Neutrophil (primary cell): ENCODE measurements at regions not wholly inside any gene's neighbourhood (a gene's known extent, or its start where the extent isn't known, plus 50 kb on each side); places are given as distances from the start of the nearest gene placed in this dataset.

ENCODE experiments used
- H3K27ac ChIP-seq: fragments of 200-600 bp; sonication (generic); 2 replicates; pipeline ENCODE4 v1.5.1; 2016; ENCODE audit warnings: mild to moderate bottlenecking, moderate library complexity
- H3K27me3 ChIP-seq: fragments of 200-600 bp; sonication (generic); 2 replicates; pipeline ENCODE4 v1.6.0; 2016; ENCODE audit warnings: mild to moderate bottlenecking
- H3K36me3 ChIP-seq: fragments of 200-600 bp; sonication (generic); 2 replicates; pipeline ENCODE4 v1.5.1; 2017
- H3K4me1 ChIP-seq, 2 experiments: fragments of 200-600 bp in 1 of 2; sonication (generic) in 1 of 2; 1 replicate in 1 of 2; 2 replicates in 1 of 2; pipeline versions ENCODE4 v1.5.1 to v1.6.1; 2013 to 2016; ENCODE audit warnings: low read depth in 1 of 2, low read length in 1 of 2, mild to moderate bottlenecking in 1 of 2, moderate library complexity in 1 of 2; ENCODE audit not compliant: control insufficient read depth in 1 of 2, insufficient read depth in 1 of 2
- H3K4me3 ChIP-seq, 2 experiments: fragments of 200-600 bp in 1 of 2; sonication (generic) in 1 of 2; 1 replicate in 1 of 2; 2 replicates in 1 of 2; pipeline ENCODE4 v1.5.1; 2013 to 2016; ENCODE audit warnings: low read depth in 1 of 2, low read length in 1 of 2, mild to moderate bottlenecking in 1 of 2, moderate library complexity in 1 of 2
- H3K9me3 ChIP-seq: fragments of 200-600 bp; sonication (generic); 2 replicates; pipeline ENCODE4 v1.5.1; 2016
- CTCF ChIP-seq: fragments of 200-600 bp; sonication (generic); IDR thresholded peaks from 2 replicates; pipeline ENCODE4 v1.5.1; 2016; ENCODE audit warnings: antibody characterized with exemption

GRCh38 chr3:168152149-168152548 is 56.4 kb upstream of the GOLIM4 start:
- no peaks in the 10 kb centered on the region for H3K27me3 ChIP-seq

More at GRCh38 chr3:168152149-168152548, 56.4 kb upstream of the GOLIM4 start:
- TF ChIP-seq CTCF = no peak
- Histone ChIP-seq H3K4me3 (no peak overlapping the region), H3K4me1 (peaks cover 0 to 6% of the 10 kb centered on the region in 2 experiments), H3K27ac (no peak overlapping the region), H3K36me3 (no peaks in the 10 kb centered on the region), H3K9me3 (peaks cover 9% of the 10 kb centered on the region)
